Endometrium (tissue), 2 donors: ENCODE measurements at regions not wholly inside any gene's neighbourhood (a gene's known extent, or its start where the extent isn't known, plus 50 kb on each side); places are given as distances from the start of the nearest gene placed in this dataset.
"Not testable (repeated sequence)": the region's sequence is repeated elsewhere in the genome, so short reads cannot be mapped to it uniquely, and the experiment has no call there.

ENCODE experiments used
- FAIRE-seq: peaks from 2 replicates; lab custom pipeline; 2012; peaks lifted over from hg19 to GRCh38; lab: Jason Lieb, UNC
- donor health status: control.
- donor health status: control.

- FAIRE-seq, result not testable (repeated sequence)
Observed at GRCh38 chr20:25864963-25865714, 168.5 kb upstream of the ZNF337 start.

GRCh38 chr20:25864326-25864962 lies 167.8 kb upstream of the ZNF337 start:
- FAIRE-seq, result no peak

GRCh38 chr20:25863536-25864325 lies 167.1 kb upstream of the ZNF337 start:
- FAIRE-seq, result no peak

DNA sequence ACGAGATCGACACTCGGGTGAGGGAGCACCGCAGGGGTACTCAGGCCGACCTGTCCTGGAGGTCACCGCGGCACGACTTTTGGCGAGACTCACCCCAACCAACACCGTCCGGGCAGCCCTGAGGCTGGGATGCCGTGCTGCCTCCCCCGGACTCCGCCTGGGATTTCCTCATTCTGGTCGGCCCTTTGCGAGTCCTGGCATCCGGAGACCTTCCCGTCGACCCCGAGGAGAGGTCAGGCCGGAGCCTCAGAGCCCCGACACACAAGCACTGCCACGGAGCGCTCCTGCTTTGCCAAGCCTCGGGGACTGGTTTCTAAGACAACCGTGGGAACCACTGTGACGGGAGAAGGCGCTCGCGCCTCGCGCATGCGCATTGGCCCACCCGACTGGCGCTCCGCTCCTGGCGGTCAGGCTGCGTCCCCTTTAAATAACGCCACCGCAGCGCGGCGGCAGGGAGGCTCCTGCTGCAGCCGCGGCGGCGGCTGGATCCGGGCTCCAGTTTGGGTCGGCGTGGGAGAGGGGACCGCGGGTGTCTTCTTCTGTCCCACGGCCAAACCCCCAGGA lies 166.4 kb upstream of the ZNF337 start:
- not testable (repeated sequence) for FAIRE-seq

- FAIRE-seq, result no peak
Observed at GRCh38 chr20:25860531-25861150, 164.0 kb upstream of the ZNF337 start.

- FAIRE-seq, result no peak
Observed at GRCh38 chr20:25859649-25860530, 163.2 kb upstream of the ZNF337 start.

GRCh38 chr20:25858495-25859425 lies 162.1 kb upstream of the ZNF337 start:
- no peak for FAIRE-seq

DNA sequence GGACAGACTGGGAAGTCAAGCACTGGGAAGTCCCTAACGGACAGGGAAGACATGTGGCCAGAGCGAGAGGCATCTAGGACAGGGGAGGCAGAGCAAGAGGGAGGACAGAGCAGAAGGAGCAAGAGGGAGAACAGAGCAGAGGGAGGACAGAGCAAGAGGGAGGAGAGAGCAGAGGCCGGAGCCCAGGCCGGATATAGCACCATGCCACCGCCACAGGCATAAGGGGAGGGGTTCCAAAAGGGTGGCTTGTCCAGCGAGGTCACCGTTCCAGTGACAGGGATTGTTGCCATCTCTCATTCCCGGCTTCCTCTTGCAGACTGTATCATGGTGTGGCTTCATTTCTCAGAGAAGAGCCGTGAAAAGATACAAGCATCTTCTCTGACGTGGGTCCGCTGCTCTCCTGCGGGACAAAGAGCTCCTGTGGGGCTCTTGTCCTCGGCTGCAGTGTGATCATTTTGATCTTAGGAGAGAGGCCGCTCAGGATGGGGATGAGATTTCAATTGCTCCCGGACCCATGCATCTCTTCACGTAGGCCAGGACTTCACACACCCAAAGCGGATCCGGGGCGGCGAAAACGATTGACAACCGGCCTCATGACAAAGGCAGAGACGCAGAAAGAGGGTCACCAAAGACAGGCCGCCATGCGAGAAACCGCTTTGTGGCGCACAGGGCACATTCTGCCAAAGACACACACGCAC lies 160.6 kb upstream of the ZNF337 start:
- not testable (repeated sequence) for FAIRE-seq

DNA sequence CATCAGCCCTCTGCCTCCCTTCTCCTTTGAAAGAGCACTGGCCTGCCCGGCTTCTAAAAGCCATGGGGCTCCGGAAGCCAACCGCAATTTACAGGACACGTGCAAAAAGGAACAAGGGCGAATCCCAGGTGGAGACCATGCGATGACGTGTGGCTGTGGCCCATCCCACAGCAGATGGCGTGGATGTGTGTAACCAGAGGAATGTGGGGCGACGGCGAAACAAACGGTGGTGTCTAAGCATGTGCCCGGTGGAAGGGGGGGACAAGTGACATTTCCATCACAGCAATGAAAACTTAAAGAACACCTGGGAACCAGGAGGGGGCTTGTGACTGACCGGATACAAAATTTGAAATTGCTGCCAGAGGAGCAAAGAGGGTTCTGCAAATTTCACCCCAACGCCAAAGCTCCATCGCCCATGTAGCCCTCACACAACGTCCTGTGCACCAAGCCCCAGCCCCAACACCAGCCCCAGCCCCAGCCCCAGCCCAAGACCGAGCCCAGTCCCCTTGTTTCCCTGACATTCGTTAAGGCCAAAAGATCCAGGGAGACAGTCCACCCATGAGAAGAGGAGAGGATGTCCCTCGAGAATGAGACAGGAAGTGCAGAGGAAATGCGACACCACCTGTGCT lies 159.7 kb upstream of the ZNF337 start:
- no peak for FAIRE-seq

DNA sequence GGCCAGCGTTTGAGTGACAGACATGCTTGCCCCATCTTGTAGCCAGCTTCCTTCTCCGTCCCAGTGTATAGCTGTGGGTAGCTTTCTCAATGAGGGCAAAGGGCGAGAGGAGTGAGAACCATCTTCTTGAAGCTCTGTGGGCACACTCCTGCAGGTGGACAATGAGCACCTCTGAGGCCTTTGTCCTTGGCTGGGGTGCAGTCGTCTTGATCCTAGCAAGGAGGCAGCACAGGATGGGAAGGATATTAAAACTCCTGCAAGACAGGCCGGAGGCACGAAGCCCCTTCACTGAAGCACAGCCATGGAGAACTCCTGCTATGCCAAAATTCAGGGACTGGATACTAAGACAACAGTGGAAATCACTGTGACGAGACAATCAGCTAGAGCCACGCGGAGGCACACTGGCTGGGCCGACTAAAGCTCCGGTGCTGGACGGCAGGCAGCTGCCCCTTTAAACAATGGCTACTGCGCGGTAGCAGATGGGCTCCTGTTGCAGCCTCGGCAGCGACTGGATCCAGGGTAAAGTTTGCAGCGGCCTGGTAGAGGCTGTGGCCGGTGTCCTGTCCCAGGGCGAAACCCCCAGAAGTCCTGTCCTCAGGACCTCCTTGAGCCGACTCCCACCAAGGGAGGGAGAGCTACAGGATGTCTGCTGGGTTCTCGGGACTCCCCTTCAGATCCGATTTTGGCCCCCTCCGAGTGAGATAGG lies 159.0 kb upstream of the ZNF337 start:
- not testable (repeated sequence) for FAIRE-seq

GRCh38 chr20:25854666-25855065 lies 158.0 kb upstream of the ZNF337 start:
- not testable (repeated sequence) for FAIRE-seq

DNA sequence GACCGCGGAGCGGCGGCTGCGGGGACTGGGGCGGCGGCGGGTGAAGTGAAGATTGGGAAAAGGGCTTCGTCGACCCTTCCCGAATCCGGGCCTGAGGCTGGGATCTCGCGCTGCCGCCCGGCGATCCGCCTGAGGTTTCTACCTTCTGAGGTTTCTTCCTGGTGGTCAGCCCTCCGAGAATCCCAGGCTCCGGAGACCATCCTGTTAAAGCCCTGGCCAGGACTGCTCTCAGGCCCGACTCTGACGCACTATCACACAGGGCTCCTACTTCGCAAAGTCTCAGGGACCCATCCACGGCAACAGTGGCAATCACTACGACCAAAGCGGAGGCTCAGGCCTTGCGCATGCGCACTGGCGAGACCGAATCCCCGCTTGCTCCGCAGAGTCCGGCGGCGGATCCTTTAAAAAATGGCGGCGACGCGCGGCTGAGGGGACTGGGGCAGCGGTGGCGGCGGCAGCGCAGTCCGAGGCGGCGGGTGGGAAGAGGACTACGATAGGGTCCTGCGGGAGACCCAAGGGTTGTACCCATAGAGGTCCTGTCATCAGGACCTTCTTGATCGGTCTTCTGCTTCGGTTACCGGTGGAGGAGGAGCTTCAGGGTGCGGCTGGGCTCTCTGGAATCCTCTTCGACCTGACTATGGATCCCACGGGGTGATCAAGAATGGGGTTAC lies 157.2 kb upstream of the ZNF337 start:
- not testable (repeated sequence) for FAIRE-seq

DNA sequence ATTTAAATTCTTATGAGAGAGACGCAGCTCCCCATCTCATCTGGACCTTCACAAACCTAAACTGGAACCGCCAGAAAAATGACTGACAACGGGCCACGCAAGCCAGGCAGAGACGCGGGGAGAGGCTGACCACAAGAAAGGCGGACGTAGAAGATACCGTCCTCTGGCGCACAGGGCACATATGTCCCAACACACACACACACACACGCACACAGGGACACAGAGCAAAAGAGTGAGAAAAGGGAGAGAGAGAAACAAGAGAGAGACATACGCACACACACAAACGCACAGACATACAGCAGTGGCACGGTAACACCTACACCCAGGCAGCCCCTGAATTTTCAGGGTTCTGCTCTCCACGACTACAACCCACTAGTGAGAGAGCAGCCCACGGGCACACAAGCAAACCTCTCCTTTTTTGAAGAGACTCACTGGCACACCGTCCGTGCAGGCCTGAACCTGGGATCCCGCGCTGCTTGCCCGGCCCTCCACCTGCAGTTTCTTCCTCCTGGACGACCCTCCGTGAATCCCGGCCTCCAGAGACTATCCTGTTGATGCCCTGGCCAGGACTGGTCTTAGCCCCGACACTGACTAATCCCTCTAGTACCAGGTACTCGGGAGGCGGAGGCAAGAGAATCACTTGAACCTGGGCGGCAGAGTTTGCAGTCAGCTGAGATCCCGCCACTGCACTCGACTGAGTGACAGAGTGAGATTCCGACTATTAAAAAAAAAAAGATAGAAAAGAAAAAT lies 156.5 kb upstream of the ZNF337 start:
- not testable (repeated sequence) for FAIRE-seq

DNA sequence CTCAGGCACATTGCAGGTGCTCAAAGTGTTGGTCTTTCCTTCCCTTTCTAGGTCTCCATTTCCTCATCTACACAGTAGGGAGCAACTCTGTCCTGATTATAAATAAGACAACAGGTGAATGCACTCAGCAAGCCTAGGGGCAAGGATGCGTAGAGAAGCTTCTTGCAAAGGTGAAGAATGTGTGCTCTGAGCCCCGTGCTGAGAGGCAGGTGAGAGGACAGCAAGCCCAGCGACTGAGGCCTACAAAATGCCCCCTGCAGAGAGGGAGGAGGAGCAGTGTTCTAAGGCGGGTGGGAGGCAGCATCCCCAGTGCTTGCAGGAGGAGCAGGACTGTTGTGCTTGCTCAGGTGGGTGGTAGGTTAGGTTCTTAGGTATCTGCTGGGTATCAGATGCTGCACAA lies 153.5 kb upstream of the ZNF337 start:
- FAIRE-seq, result not testable (repeated sequence)

DNA sequence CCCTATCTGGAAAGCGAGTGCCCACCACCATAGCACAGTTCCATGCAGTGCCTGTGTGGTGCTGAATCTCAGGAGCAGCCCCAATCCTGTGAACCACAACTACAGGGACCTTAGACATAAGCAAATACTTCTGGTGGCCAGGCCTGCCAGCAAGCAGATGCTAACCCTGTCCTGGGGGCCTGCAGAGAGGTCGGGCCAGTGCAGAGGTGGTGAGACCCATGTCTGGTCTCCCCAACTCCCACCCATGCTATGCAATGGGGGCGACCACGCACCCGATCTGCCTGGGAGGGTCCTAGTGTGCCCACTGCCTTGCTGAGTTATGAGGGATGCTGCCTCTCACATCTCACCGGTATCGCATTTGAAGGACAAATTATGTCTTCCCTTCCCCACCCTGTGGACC lies 151.6 kb upstream of the ZNF337 start:
- no peak for FAIRE-seq

DNA sequence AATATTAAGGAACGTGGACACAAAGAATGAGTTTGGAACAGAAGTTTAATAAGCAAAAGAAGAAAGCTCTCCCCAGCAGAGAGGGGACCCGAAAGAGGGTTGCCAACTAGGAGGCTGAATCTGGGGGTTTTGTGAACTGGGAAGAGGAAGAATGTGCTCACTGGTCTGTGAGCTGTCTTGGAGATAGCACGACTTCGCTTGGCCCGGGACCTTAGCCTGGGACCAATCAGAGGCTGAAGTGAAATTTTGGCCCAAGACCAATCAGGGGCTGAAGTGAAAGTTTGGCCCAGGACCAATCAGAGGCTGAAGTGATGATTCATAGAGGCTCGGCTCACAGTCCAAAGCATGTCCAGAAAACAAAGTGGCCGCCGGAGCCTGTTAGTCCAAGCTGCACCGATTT lies 148.0 kb upstream of the ZNF337 start:
- not testable (repeated sequence) for FAIRE-seq

DNA sequence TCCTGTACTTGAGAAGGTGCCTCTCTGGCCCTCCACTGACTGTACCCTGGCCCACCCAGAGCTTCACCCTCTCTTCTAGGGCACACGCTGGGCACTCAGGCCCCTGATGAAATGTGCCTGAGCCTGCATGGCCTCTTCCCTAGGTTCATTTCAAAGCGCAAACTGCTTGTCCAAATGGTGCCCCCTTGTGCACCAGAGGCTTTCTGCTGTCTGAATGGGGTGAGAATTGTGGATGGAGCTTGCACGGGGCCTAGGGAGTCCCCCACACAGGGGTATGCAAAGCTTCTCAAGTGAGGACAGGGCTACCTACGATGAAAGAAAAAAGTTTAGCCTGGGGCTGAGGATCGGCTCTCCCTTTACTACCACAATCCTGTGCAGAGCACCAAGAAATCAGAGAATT lies 116.9 kb upstream of the ZNF337 start:
- not testable (repeated sequence) for FAIRE-seq
